ENCODE measurements at regions not wholly inside any gene's neighbourhood (a gene's known extent, or its start where the extent isn't known, plus 50 kb on each side); places are given as distances from the start of the nearest gene placed in this dataset.

DNA sequence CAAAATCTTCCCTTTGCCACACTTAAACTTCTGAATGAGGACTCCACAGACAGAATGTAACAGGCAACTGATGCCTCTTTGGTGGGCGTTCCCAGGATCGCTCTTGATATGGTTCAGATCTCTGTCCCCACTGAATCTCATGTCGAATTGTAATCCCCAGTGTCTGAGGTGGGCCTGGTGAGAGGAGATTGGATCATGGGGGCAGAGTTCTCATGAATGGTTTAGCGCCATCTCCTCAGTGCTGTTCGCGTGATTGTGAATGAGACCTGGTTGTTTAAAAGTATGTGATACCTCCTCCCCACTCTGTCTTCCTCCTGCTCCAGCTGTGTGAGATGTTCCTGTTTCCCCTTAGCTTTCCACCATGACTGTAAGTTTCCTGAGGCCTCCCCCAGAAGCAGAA, 111.1 kb upstream of the SLC66A3 start:
- no peak for DNase-seq (ENCODE audit: low spot score)

DNA sequence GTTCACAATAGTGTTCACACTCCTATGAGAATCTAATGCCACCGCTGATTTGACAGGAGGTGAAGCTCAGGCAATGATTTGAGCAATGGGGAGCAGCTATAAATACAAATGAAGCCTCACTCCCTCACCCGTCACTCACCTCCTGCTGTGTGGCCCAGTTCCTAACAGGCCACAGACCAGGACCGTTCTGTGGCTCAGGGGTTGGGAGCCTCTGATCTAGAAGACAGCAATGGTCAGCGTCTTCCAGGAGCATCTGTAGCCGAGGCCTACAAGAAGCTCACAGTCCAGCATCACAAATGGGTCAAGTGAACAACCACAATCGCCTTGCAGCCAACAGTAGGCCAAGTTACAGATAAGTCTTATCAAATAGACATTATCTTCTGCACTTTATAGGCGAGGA, 110.0 kb upstream of the SLC66A3 start:
- DNase-seq (ENCODE audit: low spot score): no peak

DNA sequence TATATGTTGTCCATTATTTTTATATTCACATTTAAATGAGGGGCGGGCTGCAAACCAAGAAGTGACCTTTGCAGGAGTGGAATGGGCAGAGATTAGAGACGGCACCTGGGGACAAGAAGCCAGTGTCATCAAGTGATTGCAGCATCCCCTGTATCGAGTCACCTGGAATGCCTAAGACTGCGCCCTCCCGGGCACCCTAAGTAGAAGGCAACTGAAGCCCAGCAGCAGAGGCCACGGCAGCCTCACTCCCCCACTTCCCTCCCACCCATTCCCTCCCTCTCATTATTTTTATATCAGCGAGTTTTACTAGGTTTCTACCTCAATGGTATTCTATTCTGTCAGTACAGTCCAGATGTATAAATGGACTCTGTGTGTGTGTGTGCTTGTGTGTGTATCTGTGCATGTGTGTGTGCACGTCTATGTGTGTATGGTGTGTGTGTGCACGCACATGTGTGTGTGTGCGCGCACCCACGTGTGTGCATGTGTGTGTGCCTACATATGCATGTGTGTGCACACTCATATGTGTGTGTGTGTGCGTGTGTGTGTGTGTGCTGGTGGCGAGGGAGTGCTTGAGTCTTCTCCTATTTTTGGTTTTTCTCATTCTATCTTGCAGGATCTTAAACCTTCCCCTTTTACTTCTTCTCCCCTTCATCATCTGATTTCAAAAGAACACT, 106.8 kb upstream of the SLC66A3 start:
- no peak for DNase-seq (ENCODE audit: low spot score)

- no peak for DNase-seq (ENCODE audit: low spot score)
Observed at GRCh38 chr2:11050565-11050964, 104.7 kb upstream of the SLC66A3 start.

- DNase-seq (ENCODE audit: low spot score): no peak
Observed at GRCh38 chr2:11051280-11051679, 104.0 kb upstream of the SLC66A3 start.

GRCh38 chr2:11053546-11053945, 101.7 kb upstream of the SLC66A3 start:
- no peak for DNase-seq (ENCODE audit: low spot score)

- no peak for DNase-seq (ENCODE audit: low spot score)
Observed at GRCh38 chr2:11054783-11055678, 100.2 kb upstream of the SLC66A3 start.

DNA sequence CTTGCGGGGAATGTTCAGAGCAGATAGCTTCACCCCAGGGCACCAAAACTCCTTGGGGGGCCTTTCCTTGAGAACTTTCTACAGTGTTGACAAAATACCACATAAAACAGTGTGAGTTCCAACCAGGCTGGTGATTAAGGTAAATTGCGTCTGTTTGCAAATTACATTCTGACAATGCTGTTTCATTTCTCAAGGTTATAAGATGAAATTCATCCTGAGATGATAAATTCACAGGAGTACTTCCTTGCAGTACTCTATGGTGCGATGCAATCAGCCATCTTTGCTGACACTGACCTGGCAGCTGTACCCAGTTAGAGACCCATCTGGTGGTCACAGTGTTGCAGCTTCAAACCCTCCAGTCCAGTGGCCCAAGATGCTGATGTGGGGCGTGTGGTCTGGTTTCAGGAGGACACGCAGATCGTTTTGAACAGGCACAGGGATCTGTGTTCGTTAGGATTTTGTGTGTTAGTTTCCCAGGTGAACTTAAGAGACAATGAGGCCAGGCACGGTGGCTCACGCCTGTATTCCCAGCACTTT, 99.5 kb upstream of the SLC66A3 start:
- DNase-seq (ENCODE audit: low spot score): no peak

DNA sequence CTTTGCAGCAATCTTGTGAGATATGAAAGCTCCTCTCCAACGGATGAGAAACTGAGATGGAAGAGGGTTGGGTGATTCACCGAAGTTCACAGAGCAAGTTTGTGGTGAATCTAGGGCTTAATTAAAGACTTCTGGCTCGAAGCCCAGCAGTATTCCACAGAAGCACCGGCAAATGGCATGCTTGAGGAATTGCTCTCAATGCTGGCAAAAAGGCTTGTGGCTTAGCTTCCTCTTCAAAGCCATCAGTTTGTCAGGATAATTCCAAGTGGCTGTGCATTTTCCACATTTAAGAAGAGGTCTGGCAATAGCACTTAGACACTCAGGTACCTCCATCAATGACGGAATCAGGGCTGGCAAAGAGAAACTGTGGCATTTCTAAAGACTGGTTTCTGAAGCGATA, 98.7 kb upstream of the SLC66A3 start:
- no peak for DNase-seq (ENCODE audit: low spot score)

DNA sequence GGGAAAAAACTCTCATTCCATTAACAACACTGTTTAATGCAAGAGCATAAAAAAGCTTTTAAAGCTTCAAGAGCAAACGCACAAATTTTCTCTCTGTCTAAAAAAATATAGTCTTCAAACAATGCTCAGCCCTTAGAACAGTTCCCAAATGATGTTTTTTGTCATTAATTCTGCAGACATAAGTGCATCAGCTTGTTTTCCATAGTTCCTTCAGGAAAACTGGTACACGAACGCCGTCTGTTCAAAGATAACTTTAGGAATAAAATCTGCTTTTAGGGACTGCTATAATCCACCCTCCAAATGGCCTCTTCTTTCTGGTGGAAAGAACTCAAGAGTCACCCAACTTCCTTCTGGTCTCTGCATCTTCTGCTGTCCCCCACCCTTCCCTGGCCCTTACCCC, 98.2 kb upstream of the SLC66A3 start:
- DNase-seq (ENCODE audit: low spot score): no peak

GRCh38 chr2:11058129-11058528, 97.1 kb upstream of the SLC66A3 start:
- no peak for DNase-seq (ENCODE audit: low spot score)

DNA sequence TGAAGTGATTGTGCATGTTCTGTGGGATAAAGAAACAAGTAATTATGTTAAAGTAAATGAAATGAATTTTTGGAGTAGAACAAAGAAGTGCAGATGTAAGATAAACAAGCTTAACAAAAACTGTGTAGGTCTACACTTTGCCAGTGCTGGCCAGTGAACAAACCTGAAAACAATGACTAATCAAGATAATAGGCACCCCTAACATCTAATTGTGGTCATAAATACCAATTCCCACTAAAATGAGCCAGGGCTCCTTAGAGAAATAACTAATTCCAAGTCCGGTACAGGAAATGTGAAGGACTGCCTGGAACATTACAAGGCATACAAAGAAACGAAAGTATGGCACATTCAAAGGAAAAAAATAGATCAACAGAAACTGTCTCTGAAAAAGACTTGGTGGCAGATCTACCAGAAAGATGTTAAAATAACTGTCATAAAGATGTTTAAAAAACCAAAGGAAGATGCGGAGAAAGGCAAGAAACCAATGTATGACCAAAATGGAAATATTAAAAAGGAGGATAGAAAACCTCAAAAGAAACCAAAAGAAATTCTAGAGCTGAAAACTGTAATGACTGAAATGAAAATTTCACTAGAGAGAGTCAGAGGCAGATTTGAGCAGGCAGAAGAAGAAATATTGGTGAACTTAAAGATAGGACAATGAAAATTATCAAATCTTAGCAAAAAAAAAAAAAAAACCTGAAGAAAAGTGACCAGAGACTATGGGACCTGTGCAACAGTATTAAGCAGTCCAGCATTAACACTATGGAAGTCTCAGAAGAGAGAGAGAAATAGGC, 94.7 kb upstream of the SLC66A3 start:
- no peak for DNase-seq (ENCODE audit: low spot score)

- DNase-seq (ENCODE audit: low spot score): no peak
Observed at GRCh38 chr2:11065833-11066485, 89.3 kb upstream of the SLC66A3 start.

DNA sequence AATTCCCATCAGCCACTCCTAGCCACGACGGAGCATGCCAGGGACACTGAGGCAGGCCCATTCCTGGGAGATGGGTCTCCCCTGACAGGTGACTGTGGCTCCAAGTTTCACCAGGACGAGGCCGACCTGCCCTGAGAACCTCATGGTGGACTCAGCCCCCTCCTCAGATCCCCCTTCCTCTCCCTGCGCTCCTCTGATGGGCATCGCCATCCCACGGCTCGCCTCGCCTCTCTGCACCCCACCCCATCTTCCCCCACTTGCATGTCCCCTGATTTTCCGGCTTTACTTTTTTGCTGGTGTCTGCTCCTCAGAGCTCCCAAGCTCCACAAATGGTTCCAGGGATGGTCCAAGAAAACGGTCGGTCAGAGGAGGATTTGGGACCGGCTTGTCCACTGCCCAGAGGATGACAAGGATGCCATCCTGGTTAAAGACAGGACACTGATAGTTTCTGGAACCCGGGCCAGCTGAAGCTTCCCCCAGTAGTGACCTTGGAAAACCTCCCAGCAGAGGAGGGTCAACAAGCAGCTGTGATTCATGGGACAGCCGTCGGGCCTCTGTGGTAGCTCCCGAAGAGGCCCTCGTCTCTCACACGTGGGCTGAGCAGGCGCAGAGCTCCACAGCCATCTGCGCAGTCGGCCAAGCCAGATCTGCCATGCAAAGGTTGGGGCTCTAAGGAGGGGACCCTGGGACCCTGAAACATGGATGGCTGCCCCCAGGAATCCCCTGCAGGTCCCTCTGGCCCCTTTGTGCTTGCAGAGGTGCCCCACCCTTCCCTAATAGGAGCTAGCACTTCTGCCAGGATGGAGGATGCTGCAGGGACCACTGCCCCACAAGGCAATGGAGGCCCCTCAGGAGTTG, 87.8 kb upstream of the SLC66A3 start:
- DNase-seq (ENCODE audit: low spot score): no peak

GRCh38 chr2:11068079-11068741, 87.1 kb upstream of the SLC66A3 start:
- no peak for DNase-seq (ENCODE audit: low spot score)

- no peak for DNase-seq (ENCODE audit: low spot score)
Observed at GRCh38 chr2:11068856-11069526, 86.3 kb upstream of the SLC66A3 start.

DNA sequence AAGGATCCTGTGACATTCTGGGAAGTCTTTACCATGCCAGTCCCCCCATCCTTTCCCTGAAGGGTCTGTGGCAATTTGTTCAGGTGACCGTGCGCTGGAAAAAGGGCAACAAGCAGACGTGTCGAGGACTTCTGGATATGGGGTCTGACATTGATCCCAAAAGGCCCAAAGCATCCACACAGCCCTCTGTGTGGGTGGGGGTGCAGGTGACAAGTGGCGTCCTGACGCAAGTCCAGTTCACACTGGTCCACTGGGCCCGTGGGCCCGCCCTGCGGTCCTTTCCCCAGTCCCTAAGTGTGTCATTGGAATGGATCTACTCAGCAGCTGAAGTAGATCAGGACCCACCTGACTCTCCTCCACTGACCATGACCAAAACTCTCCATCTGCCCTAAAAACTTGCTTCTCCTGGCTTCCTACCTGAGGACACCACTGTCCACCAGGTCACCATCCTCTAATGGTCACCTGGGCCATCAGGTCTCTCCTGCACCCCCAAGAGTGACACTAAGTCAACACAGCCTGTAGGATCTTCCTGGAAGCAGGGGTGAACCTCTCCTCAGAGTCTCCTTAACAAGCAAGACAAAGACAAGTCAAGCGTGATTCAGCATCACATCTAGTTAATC, 85.6 kb upstream of the SLC66A3 start:
- DNase-seq (ENCODE audit: low spot score): no peak

DNA sequence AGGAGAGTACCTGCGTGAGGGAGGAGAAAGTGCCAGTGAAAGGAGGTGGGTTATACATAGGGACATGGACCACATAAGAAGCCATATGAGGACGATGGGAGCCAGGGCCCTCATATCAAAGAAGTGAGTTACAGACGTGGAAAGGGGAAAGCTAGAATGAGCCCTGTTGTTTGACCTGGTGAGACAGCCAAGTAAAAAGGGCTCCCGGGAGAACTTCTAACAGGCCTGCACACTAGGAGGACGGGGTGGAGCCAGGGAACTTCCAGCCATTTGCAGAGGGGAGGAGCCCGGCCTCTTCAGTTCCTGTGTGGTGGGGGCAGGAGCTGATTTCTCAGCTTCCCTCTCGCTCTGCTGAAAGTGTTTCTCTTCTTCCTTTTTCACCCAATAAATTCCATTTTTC, 84.1 kb upstream of the SLC66A3 start:
- no peak for DNase-seq (ENCODE audit: low spot score)

DNA sequence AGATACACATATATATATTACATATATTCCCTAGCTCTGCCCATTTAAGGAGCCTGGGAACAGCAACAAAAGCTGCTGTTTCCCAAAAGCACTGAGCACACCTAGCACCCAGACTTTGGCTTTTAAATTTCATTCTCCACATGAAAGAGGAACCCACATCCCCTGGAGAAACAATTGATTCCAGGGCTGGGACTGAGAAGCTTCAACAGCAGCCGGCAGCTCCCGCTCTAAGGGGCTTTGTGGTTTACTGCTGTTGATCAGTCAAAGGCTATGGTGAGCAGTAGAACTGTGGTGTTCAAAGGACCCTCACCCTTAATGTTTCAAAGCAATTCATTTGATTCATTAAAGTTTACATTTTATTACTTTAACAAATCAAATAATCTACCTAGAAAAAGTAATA, 83.3 kb upstream of the SLC66A3 start:
- no peak for DNase-seq (ENCODE audit: low spot score)
